Heart left ventricle (tissue), 13 donors: ENCODE measurements at regions not wholly inside any gene's neighbourhood (a gene's known extent, or its start where the extent isn't known, plus 50 kb on each side); places are given as distances from the start of the nearest gene placed in this dataset.
"Not testable (repeated sequence)": the region's sequence is repeated elsewhere in the genome, so short reads cannot be mapped to it uniquely, and the experiment has no call there.

Experiments
- POLR2A ChIP-seq, 2 donors: fragments of 450-650 bp; IDR thresholded peaks; one replicate each; pipeline ENCODE4 v1.6.1; 2017; ENCODE audit warnings: antibody characterized with exemption in 2 of 2, mild to moderate bottlenecking in 2 of 2, moderate library complexity in 2 of 2
- TF ChIP-seq, protein P1 (sequence below), 12 donors: fragments of 200-600 bp; sonication (generic) in 4 of 12; IDR thresholded peaks; one replicate each; pipeline versions ENCODE4 v1.5.0 to v1.8.0; 2018 to 2022; ENCODE audit warnings: antibody characterized with exemption in 12 of 12, mild to moderate bottlenecking in 5 of 12
- donor health status: ischemic (EF 13 %, LVEDD 7.1; RV severe dilation, severe dysfunction).
- donor health status: DM: no; HTN: yes; CAD: no.
- donor health status: DM: no; HTN: no; CAD: no.
- donor health status: ischemic (EF 25% LVEDD 6.9; RV normal size, moderate dysfunction).
- donor health status: ischemic (EF 25% LVEDD 5.7; RV mildly dilated, moderate dysfunction).
- donor health status: ischemic (EF 35%, LVEDD 5.7; RV mildly dilated, moderate dysfunction).
- donor health status: nonischemic (EF 11% LVEDD 7.7; RV severe dilation, severe dysfunction).
- donor health status: DM: yes; HTN: yes; CAD: no.
- donor health status: PGD.
- donor health status: ischemic (EF 29% LVEDD 5.4; RV normal size, mild dysfunction).
- donor health status: nonischemic (EF 23%, LVEDD 6.1; RV moderate dilation, normal function).

DNA sequence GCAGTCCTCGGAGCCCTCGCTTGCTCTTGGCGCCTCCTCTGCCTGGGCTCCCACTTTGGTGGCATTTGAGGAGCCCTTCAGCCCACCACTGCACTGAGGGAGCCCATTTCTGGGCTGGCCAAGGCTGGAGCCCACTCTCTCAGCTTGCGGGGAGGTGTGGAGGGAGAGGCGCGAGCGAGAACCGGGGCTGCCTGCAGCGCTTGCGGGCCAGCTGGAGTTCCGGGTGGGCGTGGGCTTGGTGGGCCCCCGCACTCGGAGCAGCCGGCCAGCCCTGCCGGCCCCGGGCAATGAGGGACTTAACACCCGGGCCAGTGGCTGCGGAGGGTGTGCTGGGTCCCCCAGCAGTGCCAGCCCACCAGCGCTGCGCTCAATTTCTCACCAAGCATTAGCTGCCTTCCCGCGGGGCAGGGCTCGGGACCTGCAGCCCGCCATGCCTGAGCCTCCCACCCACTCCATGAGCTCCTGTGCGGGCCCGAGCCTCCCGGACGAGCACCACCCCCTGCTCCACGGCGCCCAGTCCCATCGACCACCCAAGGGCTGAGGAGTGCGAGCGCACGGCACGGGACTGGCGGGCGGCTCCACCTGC, 81.4 kb upstream of the CDH9 start:
- TF ChIP-seq, protein P1, sequence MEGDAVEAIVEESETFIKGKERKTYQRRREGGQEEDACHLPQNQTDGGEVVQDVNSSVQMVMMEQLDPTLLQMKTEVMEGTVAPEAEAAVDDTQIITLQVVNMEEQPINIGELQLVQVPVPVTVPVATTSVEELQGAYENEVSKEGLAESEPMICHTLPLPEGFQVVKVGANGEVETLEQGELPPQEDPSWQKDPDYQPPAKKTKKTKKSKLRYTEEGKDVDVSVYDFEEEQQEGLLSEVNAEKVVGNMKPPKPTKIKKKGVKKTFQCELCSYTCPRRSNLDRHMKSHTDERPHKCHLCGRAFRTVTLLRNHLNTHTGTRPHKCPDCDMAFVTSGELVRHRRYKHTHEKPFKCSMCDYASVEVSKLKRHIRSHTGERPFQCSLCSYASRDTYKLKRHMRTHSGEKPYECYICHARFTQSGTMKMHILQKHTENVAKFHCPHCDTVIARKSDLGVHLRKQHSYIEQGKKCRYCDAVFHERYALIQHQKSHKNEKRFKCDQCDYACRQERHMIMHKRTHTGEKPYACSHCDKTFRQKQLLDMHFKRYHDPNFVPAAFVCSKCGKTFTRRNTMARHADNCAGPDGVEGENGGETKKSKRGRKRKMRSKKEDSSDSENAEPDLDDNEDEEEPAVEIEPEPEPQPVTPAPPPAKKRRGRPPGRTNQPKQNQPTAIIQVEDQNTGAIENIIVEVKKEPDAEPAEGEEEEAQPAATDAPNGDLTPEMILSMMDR (IDR thresholded peaks at IDR 0.05): not testable (repeated sequence)
- not testable (repeated sequence) for TF ChIP-seq POLR2A (IDR thresholded peaks at IDR 0.05)
